Omental fat pad (tissue), 3 donors: ENCODE measurements at regions not wholly inside any gene's neighbourhood (a gene's known extent, or its start where the extent isn't known, plus 50 kb on each side); places are given as distances from the start of the nearest gene placed in this dataset.

ENCODE experiments used
- ATAC-seq: fragments of 150-250 bp; one replicate; pipeline ENCODE4 v1.9.1; 2016; ENCODE audit warnings: mild to moderate bottlenecking, moderate library complexity; ENCODE audit not compliant: low FRiP score
- DNase-seq: peaks from one replicate; pipeline ENCODE4 v3.0.0-alpha.2; 2019; ENCODE audit warnings: low spot score
- CTCF ChIP-seq, 3 donors: fragments of 450-650 bp; IDR thresholded peaks; one replicate each; pipeline ENCODE4 v1.5.1; 2016 to 2017; ENCODE audit warnings: antibody characterized with exemption in 3 of 3, mild to moderate bottlenecking in 3 of 3, moderate library complexity in 2 of 3

GRCh38 chr2:142582317-142582716 lies 295.1 kb upstream of the KYNU start:
- TF ChIP-seq CTCF (IDR thresholded peaks at IDR 0.05) = no peak
- ATAC-seq (no peak), DNase-seq (no peak)

GRCh38 chr2:142581491-142581890 lies 296.0 kb upstream of the KYNU start:
- ATAC-seq (no peak), DNase-seq (no peak)
- TF ChIP-seq CTCF (IDR thresholded peaks at IDR 0.05) = no peak

GRCh38 chr2:142580691-142581090 lies 296.8 kb upstream of the KYNU start:
- no peak for TF ChIP-seq CTCF (IDR thresholded peaks at IDR 0.05)
- ATAC-seq = no peak
- DNase-seq = no peak

GRCh38 chr2:142575561-142575960 lies 301.9 kb upstream of the KYNU start:
- DNase-seq (no peak), ATAC-seq (no peak)
- TF ChIP-seq CTCF (IDR thresholded peaks at IDR 0.05) = no peak

- DNase-seq (no peak), ATAC-seq (no peak)
- no peak for TF ChIP-seq CTCF (IDR thresholded peaks at IDR 0.05)
These were observed 303.1 kb upstream of the KYNU start for GRCh38 chr2:142574388-142574787.

GRCh38 chr2:142572346-142573132 lies 304.9 kb upstream of the KYNU start:
- TF ChIP-seq CTCF (IDR thresholded peaks at IDR 0.05) = no peak
- ATAC-seq = no peak
- no peak for DNase-seq

- ATAC-seq (no peak), DNase-seq (no peak)
- TF ChIP-seq CTCF (IDR thresholded peaks at IDR 0.05) = no peak
These were observed 305.5 kb upstream of the KYNU start for GRCh38 chr2:142571934-142572333.
